ENCODE measurements at regions not wholly inside any gene's neighbourhood (a gene's known extent, or its start where the extent isn't known, plus 50 kb on each side); places are given as distances from the start of the nearest gene placed in this dataset.
"Not testable (repeated sequence)": the region's sequence is repeated elsewhere in the genome, so short reads cannot be mapped to it uniquely, and the experiment has no call there.

DNA sequence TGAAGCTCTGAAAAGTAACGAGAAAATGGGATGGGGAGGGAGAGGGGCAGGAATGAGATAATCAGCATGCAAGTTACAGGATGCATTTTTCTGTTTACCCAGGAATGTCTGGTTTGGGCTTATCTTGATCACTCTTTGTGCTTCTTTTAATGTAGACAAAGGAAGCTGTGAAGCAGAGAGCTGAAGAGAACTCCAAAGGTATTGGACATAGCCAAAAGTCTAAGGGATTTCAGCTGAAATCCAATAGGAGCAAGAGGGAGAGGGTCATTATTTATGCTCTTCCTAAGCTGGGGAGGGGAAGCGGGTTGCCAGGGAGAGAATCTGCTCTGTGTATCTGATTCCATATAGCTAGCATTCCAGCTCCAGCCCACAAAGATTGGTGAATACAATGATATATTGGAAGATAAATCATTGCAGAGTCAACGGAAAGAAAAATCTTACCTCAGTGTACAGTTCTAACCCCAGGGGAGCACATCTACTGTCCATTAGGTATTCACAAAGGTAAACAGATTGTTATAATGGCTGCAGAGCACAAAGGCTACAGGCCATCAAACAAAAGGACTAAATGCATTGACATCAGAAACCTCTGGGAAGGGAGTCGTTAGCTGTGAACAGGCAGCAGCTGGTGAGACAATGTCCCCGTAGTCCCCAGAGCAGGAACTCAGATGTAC, 61.0 kb upstream of the PELI2 start:
- DNase-seq, result no peak

DNA sequence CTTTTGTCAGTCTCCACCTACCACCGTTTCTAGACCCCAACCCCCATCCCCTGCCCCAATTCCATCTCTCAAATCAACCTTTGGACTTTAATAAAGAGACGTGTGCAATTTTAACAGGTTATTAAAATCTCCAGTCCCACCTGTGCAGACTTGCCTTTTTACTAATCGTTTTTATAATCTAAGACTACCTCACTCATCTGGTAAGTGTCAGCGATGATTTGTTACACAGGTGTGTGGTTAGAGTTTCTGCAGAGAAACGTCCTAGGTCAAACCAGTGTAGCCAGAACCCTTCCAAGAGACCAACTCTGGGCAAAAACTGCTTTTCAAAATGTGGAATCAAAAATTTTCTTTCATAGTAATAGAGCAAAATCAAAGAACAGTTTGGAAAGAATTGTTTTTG, 60.4 kb upstream of the PELI2 start:
- no peak for DNase-seq

DNA sequence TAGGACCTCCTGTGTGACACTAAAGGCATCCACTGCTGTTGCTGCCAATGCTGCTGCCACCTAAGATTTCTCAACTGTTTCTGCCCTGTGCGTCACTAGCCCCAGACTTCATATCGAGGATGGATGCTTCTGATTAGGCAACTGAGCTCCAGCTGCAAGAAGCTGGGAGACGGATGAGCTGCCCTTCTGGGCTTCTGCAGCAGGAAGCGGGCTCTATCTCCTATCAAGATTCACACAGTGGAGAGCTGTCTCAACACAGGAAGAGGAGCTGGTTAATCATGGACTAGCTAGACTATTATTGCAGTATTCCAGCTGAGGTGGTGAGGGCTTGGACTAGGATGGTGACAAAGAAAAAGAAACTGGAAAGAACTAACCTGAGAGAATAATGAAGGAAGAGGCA, 59.2 kb upstream of the PELI2 start:
- DNase-seq, result no peak

DNA sequence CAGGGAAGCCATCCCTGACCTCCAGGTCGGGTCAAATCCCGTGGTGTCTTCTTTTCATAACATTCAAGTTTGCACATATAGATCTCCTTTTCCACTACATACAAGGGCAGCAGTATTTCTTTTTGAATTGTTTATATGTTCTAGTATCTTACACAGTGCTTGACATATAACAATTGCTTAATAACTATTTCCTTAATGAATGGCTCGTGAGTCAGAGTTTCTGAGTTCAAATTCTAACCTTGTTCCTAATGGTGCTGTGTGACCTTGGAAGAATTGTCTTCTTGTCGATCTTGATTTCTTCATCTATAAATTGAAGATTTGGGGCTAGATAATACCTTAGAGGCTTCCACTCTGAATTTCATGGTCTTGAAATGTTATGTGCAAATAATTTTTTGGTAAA, 57.2 kb upstream of the PELI2 start:
- DNase-seq, result no peak

GRCh38 chr14:56063131-56063530, 55.1 kb upstream of the PELI2 start:
- DNase-seq, result no peak

- DNase-seq, result no peak
Observed at GRCh38 chr14:56064513-56064912, 53.7 kb upstream of the PELI2 start.

DNA sequence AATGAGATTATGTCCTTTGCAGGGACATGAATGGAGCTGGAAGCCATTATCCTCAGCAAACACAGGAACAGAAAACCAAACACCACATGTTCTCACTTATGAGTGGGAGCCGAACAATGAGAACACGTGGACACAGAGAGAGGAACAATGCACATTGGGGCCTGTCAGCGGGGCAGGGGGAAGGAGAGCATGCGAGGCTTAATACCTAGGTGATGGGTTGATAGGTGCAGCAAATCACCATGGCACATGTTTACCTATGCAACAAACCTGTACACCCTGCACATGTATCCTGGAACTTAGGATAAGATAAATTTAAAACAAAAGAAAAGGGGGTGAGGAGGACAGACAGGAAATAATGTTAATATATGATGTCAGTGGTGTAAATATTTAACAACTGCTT, 53.0 kb upstream of the PELI2 start:
- DNase-seq, result not testable (repeated sequence)

- DNase-seq, result no peak
Observed at GRCh38 chr14:56065621-56066290, 52.5 kb upstream of the PELI2 start.
